Activated naive CD4-positive, alpha-beta T cell treated with anti-CD3 and anti-CD28 coated beads, Interleukin-2, amount 10 ng/mL, durations not matched to agents 7 days and 5 days (primary cell): ENCODE measurements at regions not wholly inside any gene's neighbourhood (a gene's known extent, or its start where the extent isn't known, plus 50 kb on each side); places are given as distances from the start of the nearest gene placed in this dataset.

Source experiments
- CTCF ChIA-PET: fragments of 350-600 bp; sonication (Branson Sonifier 250); formaldehyde crosslinking; loops from one replicate; lab custom pipeline; 2021; ENCODE audit warnings: antibody characterized with exemption; lab: Charles Lee
- DNase-seq: peaks from one replicate; pipeline ENCODE4 v3.0.0-alpha.2; 2020
- H3K27ac Mint-ChIP-seq: one replicate; pipeline ENCODE4 v1.8.0; 2021; ENCODE audit warnings: mild to moderate bottlenecking, moderate library complexity, mixed read lengths
- H3K27me3 Mint-ChIP-seq: one replicate; pipeline ENCODE4 v1.8.0; 2021; ENCODE audit warnings: mild to moderate bottlenecking, mixed read lengths
- H3K36me3 Mint-ChIP-seq: one replicate; pipeline ENCODE4 v1.8.0; 2021; ENCODE audit warnings: mixed read lengths
- H3K4me1 Mint-ChIP-seq: one replicate; pipeline ENCODE4 v1.8.0; 2021; ENCODE audit warnings: mixed read lengths
- H3K4me3 Mint-ChIP-seq: one replicate; pipeline ENCODE4 v1.8.0; 2021; ENCODE audit warnings: mild to moderate bottlenecking, moderate library complexity, mixed read lengths
- H3K9me3 Mint-ChIP-seq: one replicate; pipeline ENCODE4 v1.8.0; 2021; ENCODE audit warnings: mixed read lengths

GRCh38 chrX:9087271-9088040, 53.5 kb upstream of the FAM9B start:
- DNase-seq = no peak
- no peak overlapping the region for H3K27ac Mint-ChIP-seq
- CTCF ChIA-PET = no interaction called here
- H3K27me3 Mint-ChIP-seq = peaks cover under 1% of the 10 kb centered on the region
- H3K4me1 Mint-ChIP-seq = peaks cover 2% of the 10 kb centered on the region
- no peak overlapping the region for H3K4me3 Mint-ChIP-seq
- H3K36me3 Mint-ChIP-seq = no peaks in the 10 kb centered on the region
- H3K9me3 Mint-ChIP-seq = no peaks in the 10 kb centered on the region

- Mint-ChIP-seq H3K4me1 (peaks cover 2% of the 10 kb centered on the region), H3K36me3 (no peaks in the 10 kb centered on the region), H3K4me3 (no peak overlapping the region), H3K27me3 (no peaks in the 10 kb centered on the region), H3K9me3 (no peaks in the 10 kb centered on the region), H3K27ac (no peak overlapping the region)
- CTCF ChIA-PET = no interaction called here
- no peak for DNase-seq
Observed at GRCh38 chrX:9088896-9089295, 55.0 kb upstream of the FAM9B start.

GRCh38 chrX:9090766-9091165, 56.8 kb upstream of the FAM9B start:
- no peak for DNase-seq
- CTCF ChIA-PET = no interaction called here
- Mint-ChIP-seq H3K4me1 (peaks cover 2% of the 10 kb centered on the region), H3K9me3 (no peaks in the 10 kb centered on the region), H3K27me3 (no peaks in the 10 kb centered on the region), H3K4me3 (no peak overlapping the region), H3K27ac (no peak overlapping the region), H3K36me3 (no peaks in the 10 kb centered on the region)

DNA sequence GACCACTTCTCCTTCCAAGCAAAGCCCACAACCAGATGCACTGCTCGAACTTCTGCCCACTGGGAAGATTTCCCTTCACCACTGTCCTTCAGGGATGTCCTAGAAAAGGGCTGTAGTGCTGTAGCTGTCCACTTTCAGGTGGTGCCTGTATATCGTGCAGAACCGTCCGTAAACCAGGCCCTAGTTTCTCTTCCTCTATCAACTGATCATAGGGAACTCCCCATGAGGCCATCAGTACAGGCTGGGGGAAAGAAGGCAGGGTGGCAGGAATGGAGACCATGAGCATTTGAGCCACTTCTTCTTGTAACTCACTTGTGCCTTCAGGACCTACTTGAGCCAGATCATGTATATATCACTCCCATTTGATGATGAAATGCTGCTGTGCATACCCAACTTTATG, 57.3 kb upstream of the FAM9B start:
- CTCF ChIA-PET = no interaction called here
- no peaks in the 10 kb centered on the region for H3K36me3 Mint-ChIP-seq
- no peak overlapping the region for H3K4me3 Mint-ChIP-seq
- H3K9me3 Mint-ChIP-seq = no peaks in the 10 kb centered on the region
- H3K4me1 Mint-ChIP-seq = peaks cover 2% of the 10 kb centered on the region
- DNase-seq = no peak
- H3K27ac Mint-ChIP-seq = no peak overlapping the region
- H3K27me3 Mint-ChIP-seq = no peaks in the 10 kb centered on the region

- Mint-ChIP-seq H3K27ac (no peak overlapping the region), H3K27me3 (no peaks in the 10 kb centered on the region), H3K4me1 (no peaks in the 10 kb centered on the region), H3K36me3 (no peaks in the 10 kb centered on the region), H3K9me3 (no peaks in the 10 kb centered on the region), H3K4me3 (no peak overlapping the region)
- no peak for DNase-seq
- CTCF ChIA-PET = interaction anchor here (0.6 kb wide), 1 partner anchor 13 kb away, joined by 3 read pairs; no protein-coding TSS in a partner anchor
Observed at GRCh38 chrX:9102956-9103355, 69.0 kb upstream of the FAM9B start.

- DNase-seq = no peak
- CTCF ChIA-PET = no interaction called here
- Mint-ChIP-seq H3K36me3 (no peaks in the 10 kb centered on the region), H3K9me3 (no peaks in the 10 kb centered on the region), H3K27ac (no peak overlapping the region), H3K4me1 (no peaks in the 10 kb centered on the region), H3K4me3 (no peak overlapping the region), H3K27me3 (no peaks in the 10 kb centered on the region)
Observed at GRCh38 chrX:9108054-9108453, 74.1 kb upstream of the FAM9B start.

- H3K27me3 Mint-ChIP-seq = no peaks in the 10 kb centered on the region
Observed at GRCh38 chrX:9110808-9111207, 76.9 kb upstream of the FAM9B start.

GRCh38 chrX:9114245-9114644, 80.3 kb upstream of the FAM9B start:
- no peak overlapping the region for H3K27ac Mint-ChIP-seq
- no peak for DNase-seq
- no peaks in the 10 kb centered on the region for H3K36me3 Mint-ChIP-seq
- H3K27me3 Mint-ChIP-seq = no peaks in the 10 kb centered on the region
- H3K4me1 Mint-ChIP-seq = no peaks in the 10 kb centered on the region
- H3K9me3 Mint-ChIP-seq = no peaks in the 10 kb centered on the region
- H3K4me3 Mint-ChIP-seq = no peak overlapping the region
- CTCF ChIA-PET = no interaction called here

More at GRCh38 chrX:9110808-9111207, 76.9 kb upstream of the FAM9B start:
- H3K4me1 Mint-ChIP-seq = no peaks in the 10 kb centered on the region
- H3K9me3 Mint-ChIP-seq = no peaks in the 10 kb centered on the region
- no peak overlapping the region for H3K27ac Mint-ChIP-seq
- no peak for DNase-seq
- no peak overlapping the region for H3K4me3 Mint-ChIP-seq
- CTCF ChIA-PET = no interaction called here
- H3K36me3 Mint-ChIP-seq = no peaks in the 10 kb centered on the region

GRCh38 chrX:9117851-9118250, 83.9 kb upstream of the FAM9B start:
- H3K27ac Mint-ChIP-seq = no peak overlapping the region
- no peak for DNase-seq
- H3K4me1 Mint-ChIP-seq = no peaks in the 10 kb centered on the region
- H3K27me3 Mint-ChIP-seq = no peaks in the 10 kb centered on the region
- H3K36me3 Mint-ChIP-seq = no peaks in the 10 kb centered on the region
- no peak overlapping the region for H3K4me3 Mint-ChIP-seq
- CTCF ChIA-PET = no interaction called here
- no peaks in the 10 kb centered on the region for H3K9me3 Mint-ChIP-seq

DNA sequence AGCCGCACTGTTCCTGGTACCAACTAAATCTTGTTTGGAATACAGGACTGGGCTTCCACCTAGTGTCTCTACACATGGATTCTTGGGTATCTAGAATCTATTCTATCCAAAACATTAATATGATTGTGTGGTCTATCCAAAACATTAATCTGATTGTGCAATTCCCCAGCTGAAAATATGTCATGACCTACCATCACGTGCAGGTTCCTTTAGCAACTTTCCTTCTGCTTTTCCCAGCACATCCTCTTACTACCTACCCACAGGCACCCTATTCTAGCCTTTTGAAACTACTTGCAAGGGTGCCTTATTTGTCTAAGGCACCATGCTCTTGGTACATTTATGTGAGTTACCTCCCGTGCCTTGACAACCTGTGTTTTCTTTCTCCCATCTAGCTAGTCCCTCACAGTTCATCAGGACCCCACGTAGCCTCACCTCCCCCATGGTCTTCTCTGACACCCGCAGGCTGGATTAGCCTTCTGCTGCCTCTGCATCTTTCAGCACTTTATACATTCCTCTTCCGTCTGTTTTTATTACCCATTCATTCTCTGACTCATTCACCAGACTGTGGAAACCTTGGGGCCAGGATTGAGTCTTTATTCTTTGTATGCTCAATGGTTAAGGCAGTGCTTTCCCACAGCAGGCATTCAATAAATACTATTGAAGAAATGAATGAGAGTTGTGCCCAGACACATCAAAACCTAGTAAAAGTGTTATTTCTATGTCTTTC, 88.8 kb upstream of the FAM9B start:
- Mint-ChIP-seq H3K9me3 (no peaks in the 10 kb centered on the region), H3K4me3 (no peak overlapping the region), H3K4me1 (no peaks in the 10 kb centered on the region), H3K36me3 (no peaks in the 10 kb centered on the region), H3K27me3 (no peaks in the 10 kb centered on the region), H3K27ac (no peak overlapping the region)
- DNase-seq = no peak
- CTCF ChIA-PET = no interaction called here

DNA sequence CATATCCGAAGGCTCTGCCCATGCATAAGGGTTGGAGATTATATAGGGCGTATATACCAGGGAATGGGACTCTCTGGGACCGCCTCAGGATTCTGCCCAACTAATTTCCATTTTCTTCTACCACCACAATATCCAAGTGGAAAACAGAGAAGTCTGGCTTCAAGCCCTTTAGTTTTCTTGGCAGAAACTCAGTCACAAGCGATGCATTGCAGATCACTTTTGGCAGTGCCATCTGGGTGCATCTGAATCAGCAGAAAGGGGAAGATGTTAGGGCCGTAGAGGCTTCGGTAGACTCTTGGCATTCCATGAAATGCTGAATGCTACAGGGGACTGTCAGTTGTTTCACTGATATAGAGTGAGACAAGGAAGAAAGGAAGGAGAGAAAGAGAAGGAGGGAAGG, 94.1 kb upstream of the FAM9B start:
- H3K36me3 Mint-ChIP-seq = peaks cover 1% of the 10 kb centered on the region
- H3K9me3 Mint-ChIP-seq = peaks cover 8% of the 10 kb centered on the region
- no peaks in the 10 kb centered on the region for H3K27me3 Mint-ChIP-seq
- H3K4me3 Mint-ChIP-seq = no peak overlapping the region
- DNase-seq = no peak
- no peak overlapping the region for H3K27ac Mint-ChIP-seq
- CTCF ChIA-PET = no interaction called here
- no peaks in the 10 kb centered on the region for H3K4me1 Mint-ChIP-seq

DNA sequence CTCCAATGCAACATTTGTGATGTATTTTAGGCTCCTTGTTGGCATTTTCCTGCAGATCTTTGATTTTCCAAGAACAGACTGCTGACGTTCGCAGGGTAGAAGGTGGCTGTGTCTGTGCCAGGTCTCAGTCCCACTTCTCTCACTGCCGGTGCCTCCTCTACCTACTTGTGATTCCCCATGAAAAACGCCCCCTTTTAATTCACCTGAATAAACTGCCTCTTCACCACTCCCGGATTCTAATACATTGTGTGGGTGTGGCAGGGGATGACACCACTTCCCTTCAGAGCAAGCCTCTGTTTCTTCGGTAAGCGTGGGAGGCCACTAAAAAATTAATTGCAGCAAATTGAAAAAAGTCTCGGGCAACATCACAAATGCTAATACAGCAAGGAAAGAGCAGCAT, 96.1 kb upstream of the FAM9B start:
- H3K27ac Mint-ChIP-seq = no peak overlapping the region
- CTCF ChIA-PET = no interaction called here
- peaks cover 8% of the 10 kb centered on the region for H3K9me3 Mint-ChIP-seq
- DNase-seq = no peak
- H3K36me3 Mint-ChIP-seq = peaks cover 1% of the 10 kb centered on the region
- no peak overlapping the region for H3K4me3 Mint-ChIP-seq
- H3K4me1 Mint-ChIP-seq = no peaks in the 10 kb centered on the region
- no peaks in the 10 kb centered on the region for H3K27me3 Mint-ChIP-seq

DNA sequence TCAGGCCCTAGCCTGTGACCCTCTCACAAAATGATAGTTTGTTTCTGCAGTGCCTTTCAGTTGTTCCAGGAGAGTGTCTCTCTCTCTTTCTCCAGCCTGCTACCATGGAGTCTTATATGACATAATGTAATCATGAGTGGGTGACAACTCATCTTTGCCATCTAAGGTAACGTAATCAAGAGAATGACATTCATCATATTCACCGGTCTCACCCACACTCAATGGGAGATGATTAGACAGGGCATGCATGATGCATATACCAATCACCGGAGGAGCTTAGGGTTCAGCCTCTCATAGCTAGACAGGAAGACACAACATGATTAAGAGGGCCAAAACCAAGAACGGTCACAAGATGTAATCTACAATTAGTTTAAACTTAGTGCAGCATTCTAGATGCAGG, 97.1 kb upstream of the FAM9B start:
- Mint-ChIP-seq H3K4me3 (no peak overlapping the region), H3K27me3 (no peaks in the 10 kb centered on the region), H3K27ac (no peak overlapping the region), H3K4me1 (no peaks in the 10 kb centered on the region), H3K36me3 (peaks cover 1% of the 10 kb centered on the region), H3K9me3 (peaks cover 8% of the 10 kb centered on the region)
- DNase-seq = no peak
- CTCF ChIA-PET = no interaction called here

GRCh38 chrX:9132036-9132638, 98.2 kb upstream of the FAM9B start:
- Mint-ChIP-seq H3K36me3 (peaks cover 1% of the 10 kb centered on the region), H3K4me1 (no peaks in the 10 kb centered on the region), H3K27me3 (no peaks in the 10 kb centered on the region), H3K4me3 (no peak overlapping the region), H3K27ac (no peak overlapping the region), H3K9me3 (peaks cover 8% of the 10 kb centered on the region)
- DNase-seq = no peak
- CTCF ChIA-PET = no interaction called here

- no peak for DNase-seq
- H3K4me1 Mint-ChIP-seq = no peaks in the 10 kb centered on the region
- H3K4me3 Mint-ChIP-seq = no peak overlapping the region
- no peaks in the 10 kb centered on the region for H3K27me3 Mint-ChIP-seq
- no peak overlapping the region for H3K27ac Mint-ChIP-seq
- H3K9me3 Mint-ChIP-seq = peaks cover 7% of the 10 kb centered on the region
- H3K36me3 Mint-ChIP-seq = peaks cover 1% of the 10 kb centered on the region
- CTCF ChIA-PET = no interaction called here
Observed at GRCh38 chrX:9133426-9133825, 99.5 kb upstream of the FAM9B start.
